HepG2 (cell line): ENCODE measurements at regions not wholly inside any gene's neighbourhood (a gene's known extent, or its start where the extent isn't known, plus 50 kb on each side); places are given as distances from the start of the nearest gene placed in this dataset.
A peak's percentile ranks its signal among the peaks of the same experiment; 100 is the strongest.

Experiments used
- ATAC-seq: fragments of 200-7000 bp; cut with Tn5 transposase; 3 replicates; pipeline ENCODE4 v1.9.1; 2020; ENCODE audit warnings: mild to moderate bottlenecking, moderate library complexity
- BruUV-seq: library from RNA; stranded (reverse); fragments of 400-500 nt; replicated peaks from 2 replicates; lab custom pipeline; 2021; lab: Mats Ljungman, UMichigan
- CTCF ChIA-PET: fragments of 300-600 bp; formaldehyde crosslinking; extraction: SDS; loops from one replicate; lab custom pipeline; 2021; ENCODE audit warnings: low total read pairs, inconsistent platforms, low intra/inter-chr PET ratio; lab: Yijun Ruan, JAX
- POLR2A ChIA-PET: fragments of 350-600 bp; sonication (Branson Sonifier 250); formaldehyde crosslinking; loops from one replicate; lab custom pipeline; 2020; ENCODE audit warnings: antibody characterized with exemption, inconsistent platforms; lab: Yijun Ruan, JAX
- DNase-seq: peaks from one replicate; pipeline ENCODE4 v3.0.0-alpha.2; 2015; ENCODE audit warnings: low spot score
- FAIRE-seq: peaks from 3 replicates; lab custom pipeline; 2011; peaks lifted over from hg19 to GRCh38; lab: Jason Lieb, UNC
- H2AFZ ChIP-seq: one replicate; pipeline ENCODE4 v1.6.1; 2011; ENCODE audit warnings: low read length, inconsistent platforms
- H3K27ac ChIP-seq: fragments of 300-600 bp; 3 replicates; pipeline ENCODE4 v1.8.0; 2011; ENCODE audit warnings: mixed run types, mild to moderate bottlenecking, mixed read lengths, low read length, inconsistent platforms; ENCODE audit not compliant: insufficient read depth; ENCODE audit errors: extremely low read length
- H3K27me3 ChIP-seq, 2 experiments: fragments of 200-600 bp in 1 of 2; 2 replicates in 1 of 2; 3 replicates in 1 of 2; pipeline versions ENCODE4 v1.6.0 to v1.8.0; 2011; ENCODE audit warnings: low read length in 2 of 2, mild to moderate bottlenecking in 2 of 2, moderate library complexity in 2 of 2, inconsistent platforms in 1 of 2; ENCODE audit not compliant: insufficient read depth in 2 of 2, control insufficient read depth in 1 of 2
- H3K36me3 ChIP-seq, 2 experiments: fragments of 200-600 bp in 1 of 2; replicated peaks in 1 of 2; 2 replicates in 1 of 2; 3 replicates in 1 of 2; pipeline versions ENCODE4 v1.5.1 to v1.8.0; 2011; ENCODE audit warnings: low read length in 2 of 2, inconsistent platforms in 1 of 2; ENCODE audit not compliant: insufficient read depth in 2 of 2, control insufficient read depth in 1 of 2
- H3K4me1 ChIP-seq: 2 replicates; pipeline ENCODE4 v1.5.1; 2012; ENCODE audit warnings: low read length, inconsistent platforms; ENCODE audit not compliant: insufficient read depth
- H3K4me2 ChIP-seq: 2 replicates; pipeline ENCODE4 v1.6.0; 2011; ENCODE audit warnings: low read depth, low read length, inconsistent platforms
- H3K4me3 ChIP-seq, 3 experiments: fragments of 200-600 bp in 1 of 3; sonication (generic), shearing (Covaris generic) in 1 of 3; replicated peaks in 1 of 3; 2 replicates each; pipeline ENCODE4 v1.5.1; 2011 to 2016; ENCODE audit warnings: low read length in 3 of 3, inconsistent platforms in 2 of 3, low read depth in 2 of 3, mild to moderate bottlenecking in 2 of 3, control low read depth in 1 of 3, mixed read lengths in 1 of 3; ENCODE audit not compliant: insufficient read depth in 1 of 3
- H3K79me2 ChIP-seq: one replicate; pipeline ENCODE4 v1.6.1; 2011; ENCODE audit warnings: low read length, inconsistent platforms; ENCODE audit not compliant: insufficient read depth
- H3K9ac ChIP-seq: 2 replicates; pipeline ENCODE4 v1.6.0; 2011; ENCODE audit warnings: mild to moderate bottlenecking, low read depth, low read length, inconsistent platforms; ENCODE audit not compliant: insufficient read depth
- H3K9me3 ChIP-seq: 2 replicates; pipeline ENCODE4 v1.5.1; 2012; ENCODE audit warnings: mild to moderate bottlenecking, low read length
- H4K20me1 ChIP-seq: 2 replicates; pipeline ENCODE4 v1.6.0; 2011; ENCODE audit warnings: inconsistent platforms, mild to moderate bottlenecking, low read length, moderate library complexity; ENCODE audit not compliant: insufficient read depth
- AKAP8 ChIP-seq: sonication (generic); formaldehyde crosslinking; IDR thresholded peaks from 2 replicates; pipeline ENCODE4 v1.5.1; 2020; ENCODE audit warnings: mild to moderate bottlenecking, missing genetic modification reagents
- ATAD3A ChIP-seq: sonication (generic); formaldehyde crosslinking; IDR thresholded peaks from 2 replicates; pipeline ENCODE4 v1.4.0; 2020; ENCODE audit warnings: missing genetic modification reagents
- BCL6 ChIP-seq: IDR thresholded peaks from 2 replicates; pipeline ENCODE4 v1.6.1; 2016; ENCODE audit warnings: missing genetic modification reagents, missing compliant biosample characterization
- HNRNPH1 ChIP-seq: fragments of 200-400 bp; formaldehyde crosslinking; optimal IDR thresholded peaks from 2 replicates; pipeline ENCODE3; 2017; ENCODE audit warnings: mild to moderate bottlenecking, low read depth, low read length
- IKZF1 ChIP-seq: fragments of 450-650 bp; IDR thresholded peaks from 2 replicates; pipeline ENCODE4 v1.7.1; 2016
- KMT2B ChIP-seq: IDR thresholded peaks from 2 replicates; pipeline ENCODE4 v1.6.1; 2016; ENCODE audit warnings: missing genetic modification reagents, missing compliant biosample characterization
- RFX5 ChIP-seq: IDR thresholded peaks from 2 replicates; pipeline ENCODE4 v1.6.1; 2011; ENCODE audit warnings: low read depth, low read length, improper control_type of control experiment
- SMAD3 ChIP-seq: sonication (generic); formaldehyde crosslinking; IDR thresholded peaks from 2 replicates; pipeline ENCODE4 v1.4.0; 2020; ENCODE audit warnings: missing genetic modification reagents
- SRF ChIP-seq: IDR thresholded peaks from 2 replicates; pipeline ENCODE4 v1.6.1; 2011; ENCODE audit warnings: mild to moderate bottlenecking, low read depth, low read length, moderate library complexity
- TMF1 ChIP-seq: sonication (generic); formaldehyde crosslinking; IDR thresholded peaks from 2 replicates; pipeline ENCODE4 v1.8.1; 2022; ENCODE audit warnings: low read depth, missing genetic modification reagents
- ZNF354B ChIP-seq: sonication (generic); formaldehyde crosslinking; IDR thresholded peaks from 2 replicates; pipeline ENCODE4 v1.8.0; 2022; ENCODE audit warnings: mild to moderate bottlenecking, missing genetic modification reagents
- ZNF552 ChIP-seq: sonication (generic); formaldehyde crosslinking; IDR thresholded peaks from 2 replicates; pipeline ENCODE4 v1.9.0; 2022; ENCODE audit warnings: missing genetic modification reagents, mild to moderate bottlenecking, borderline replicate concordance
- ZNF605 ChIP-seq: sonication (generic); formaldehyde crosslinking; IDR thresholded peaks from 2 replicates; pipeline ENCODE4 v1.8.0; 2022; ENCODE audit warnings: mild to moderate bottlenecking, missing genetic modification reagents
- ZNF816 ChIP-seq: sonication (generic); formaldehyde crosslinking; IDR thresholded peaks from 2 replicates; pipeline ENCODE4 v1.8.0; 2022; ENCODE audit warnings: missing genetic modification reagents, mild to moderate bottlenecking, borderline replicate concordance
- ZSCAN21 ChIP-seq: sonication (generic); formaldehyde crosslinking; IDR thresholded peaks from 2 replicates; pipeline ENCODE4 v1.8.0; 2022; ENCODE audit warnings: mild to moderate bottlenecking, missing genetic modification reagents, moderate library complexity, borderline replicate concordance
- WGBS: methylation state at CpG from one replicate; pipeline ENCODE4 v1.1.6; 2017; ENCODE audit warnings: low lambda C conversion rate; 5-methylcytosine and 5-hydroxymethylcytosine counted together
- in situ Hi-C: cut with HindIII; loops from 2 replicates; pipeline ENCODE4 v1.10.0; 2017; ENCODE audit warnings: low pct_unique_long_range_greater_than_20kb; ENCODE audit not compliant: extremely low pct_ligation_motif_present
- intact Hi-C: fragments of 100-400 bp; cut with micrococcal nuclease; formaldehyde crosslinking; loops from one replicate; pipeline ENCODE4 v1.10.0; 2022; ENCODE audit not compliant: unreplicated experiment
- TF ChIP-seq, protein P1 (sequence below): sonication (generic); formaldehyde crosslinking; IDR thresholded peaks from 2 replicates; pipeline ENCODE4 v1.4.0; 2020; ENCODE audit warnings: missing genetic modification reagents, mild to moderate bottlenecking, borderline replicate concordance
- TF ChIP-seq, protein P2 (sequence below): sonication (generic); formaldehyde crosslinking; IDR thresholded peaks from 2 replicates; pipeline ENCODE4 v1.9.0; 2021; ENCODE audit warnings: missing genetic modification reagents, mild to moderate bottlenecking, borderline replicate concordance
- TF ChIP-seq, protein P3 (sequence below): sonication (generic); formaldehyde crosslinking; IDR thresholded peaks from 2 replicates; pipeline ENCODE4 v1.8.0; 2023; ENCODE audit warnings: mild to moderate bottlenecking, missing genetic modification reagents
- TF ChIP-seq, protein P4 (sequence below): sonication (generic); formaldehyde crosslinking; IDR thresholded peaks from 2 replicates; pipeline ENCODE4 v1.8.0; 2022; ENCODE audit warnings: mild to moderate bottlenecking, missing genetic modification reagents, moderate library complexity

DNA sequence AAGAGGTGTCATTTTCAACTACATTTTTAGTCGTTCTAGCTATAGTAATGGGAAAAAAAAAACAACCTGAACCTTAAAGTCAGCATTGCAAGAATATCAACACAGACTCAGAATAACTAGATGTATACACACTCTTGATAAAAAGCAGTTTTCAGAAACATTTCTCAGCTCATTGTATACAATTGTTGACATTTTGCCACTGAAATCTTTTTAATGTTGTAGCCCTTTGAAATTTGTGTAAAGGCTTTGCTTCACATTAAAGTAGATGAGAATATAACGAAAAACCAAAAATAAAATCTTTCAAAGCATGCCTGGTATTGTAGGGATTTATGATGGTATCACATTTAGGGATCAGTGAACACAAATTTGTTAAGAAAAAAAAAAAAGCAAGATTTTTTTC lies 87.2 kb upstream of the SLC10A2 start (continued):
- TF ChIP-seq, protein P1, sequence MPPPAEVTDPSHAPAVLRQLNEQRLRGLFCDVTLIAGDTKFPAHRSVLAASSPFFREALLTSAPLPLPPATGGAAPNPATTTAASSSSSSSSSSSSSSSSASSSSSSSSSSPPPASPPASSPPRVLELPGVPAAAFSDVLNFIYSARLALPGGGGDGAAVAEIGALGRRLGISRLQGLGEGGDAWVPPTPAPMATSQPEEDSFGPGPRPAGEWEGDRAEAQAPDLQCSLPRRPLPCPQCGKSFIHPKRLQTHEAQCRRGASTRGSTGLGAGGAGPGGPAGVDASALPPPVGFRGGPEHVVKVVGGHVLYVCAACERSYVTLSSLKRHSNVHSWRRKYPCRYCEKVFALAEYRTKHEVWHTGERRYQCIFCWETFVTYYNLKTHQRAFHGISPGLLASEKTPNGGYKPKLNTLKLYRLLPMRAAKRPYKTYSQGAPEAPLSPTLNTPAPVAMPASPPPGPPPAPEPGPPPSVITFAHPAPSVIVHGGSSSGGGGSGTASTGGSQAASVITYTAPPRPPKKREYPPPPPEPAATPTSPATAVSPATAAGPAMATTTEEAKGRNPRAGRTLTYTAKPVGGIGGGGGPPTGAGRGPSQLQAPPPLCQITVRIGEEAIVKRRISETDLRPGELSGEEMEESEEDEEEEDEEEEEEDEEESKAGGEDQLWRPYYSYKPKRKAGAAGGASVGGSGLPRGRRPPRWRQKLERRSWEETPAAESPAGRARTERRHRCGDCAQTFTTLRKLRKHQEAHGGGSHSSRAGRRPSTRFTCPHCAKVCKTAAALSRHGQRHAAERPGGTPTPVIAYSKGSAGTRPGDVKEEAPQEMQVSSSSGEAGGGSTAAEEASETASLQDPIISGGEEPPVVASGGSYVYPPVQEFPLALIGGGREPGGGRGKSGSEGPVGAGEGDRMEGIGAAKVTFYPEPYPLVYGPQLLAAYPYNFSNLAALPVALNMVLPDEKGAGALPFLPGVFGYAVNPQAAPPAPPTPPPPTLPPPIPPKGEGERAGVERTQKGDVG (CRISPR knock-in tag): no peak
- TF ChIP-seq KMT2B: no peak
- TF ChIP-seq, protein P2, sequence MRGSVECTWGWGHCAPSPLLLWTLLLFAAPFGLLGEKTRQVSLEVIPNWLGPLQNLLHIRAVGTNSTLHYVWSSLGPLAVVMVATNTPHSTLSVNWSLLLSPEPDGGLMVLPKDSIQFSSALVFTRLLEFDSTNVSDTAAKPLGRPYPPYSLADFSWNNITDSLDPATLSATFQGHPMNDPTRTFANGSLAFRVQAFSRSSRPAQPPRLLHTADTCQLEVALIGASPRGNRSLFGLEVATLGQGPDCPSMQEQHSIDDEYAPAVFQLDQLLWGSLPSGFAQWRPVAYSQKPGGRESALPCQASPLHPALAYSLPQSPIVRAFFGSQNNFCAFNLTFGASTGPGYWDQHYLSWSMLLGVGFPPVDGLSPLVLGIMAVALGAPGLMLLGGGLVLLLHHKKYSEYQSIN (CRISPR knock-in tag): no peak
- no peak for TF ChIP-seq IKZF1
- TF ChIP-seq ZSCAN21: no peak
- TF ChIP-seq ZNF354B (CRISPR knock-in tag): no peak
- TF ChIP-seq ATAD3A (CRISPR knock-in tag): no peak
- no peak for TF ChIP-seq TMF1 (CRISPR knock-in tag)
- TF ChIP-seq SRF: no peak

DNA sequence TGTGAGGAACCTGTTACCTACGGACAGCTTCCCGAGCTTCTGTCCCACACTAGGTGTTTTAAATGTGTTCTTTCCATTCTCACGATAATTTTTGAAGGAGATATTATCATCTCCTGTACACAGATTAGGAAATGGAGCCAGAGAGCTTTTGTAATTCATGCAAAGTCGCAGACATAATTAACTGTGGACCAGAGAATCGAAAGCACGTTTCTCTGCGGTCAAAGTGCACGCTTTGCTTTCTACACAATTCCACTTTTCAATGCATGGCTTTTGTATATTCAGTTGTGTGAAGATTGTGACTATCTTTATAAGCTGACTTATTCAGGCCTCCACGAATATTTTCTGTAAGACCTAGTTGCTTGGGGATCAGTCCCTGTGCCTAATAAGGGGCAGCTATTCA lies 81.7 kb upstream of the SLC10A2 start:
- H3K79me2 ChIP-seq: no peaks in the 10 kb centered on the region
- peak overlapping the region; percentile 97 for H2AFZ ChIP-seq
- no TSS peak for BruUV-seq
- no peak overlapping the region for H3K27ac ChIP-seq
- intact Hi-C loops (no loop called here), in situ Hi-C loops (loop anchor here (25.0 kb wide), 1 partner anchor 236 kb away; no protein-coding TSS in a partner anchor)
- POLR2A ChIA-PET: no interaction called here
- H4K20me1 ChIP-seq: no peaks in the 10 kb centered on the region
- DNase-seq (no peak), ATAC-seq (no peak; the same call in 2 of the 3 replicates), FAIRE-seq (no peak)
- H3K4me3 ChIP-seq: 0 out of 6 replicates have a peak overlapping the region, but pooled peaks of 1 of the 3 experiments have one; percentile 26
- WGBS: 3% methylated on average over 9 of the region's 9 CpGs
- peak overlapping the region; percentile 64; the same call in 1 of the 2 replicates for H3K4me2 ChIP-seq
- no peaks in the 10 kb centered on the region for H3K27me3 ChIP-seq
- TF ChIP-seq ZNF605: no peak
- no peak for TF ChIP-seq RFX5
- no peak for TF ChIP-seq ZNF552 (CRISPR knock-in tag)
- TF ChIP-seq SMAD3 (CRISPR knock-in tag): no peak
- TF ChIP-seq, protein P3, sequence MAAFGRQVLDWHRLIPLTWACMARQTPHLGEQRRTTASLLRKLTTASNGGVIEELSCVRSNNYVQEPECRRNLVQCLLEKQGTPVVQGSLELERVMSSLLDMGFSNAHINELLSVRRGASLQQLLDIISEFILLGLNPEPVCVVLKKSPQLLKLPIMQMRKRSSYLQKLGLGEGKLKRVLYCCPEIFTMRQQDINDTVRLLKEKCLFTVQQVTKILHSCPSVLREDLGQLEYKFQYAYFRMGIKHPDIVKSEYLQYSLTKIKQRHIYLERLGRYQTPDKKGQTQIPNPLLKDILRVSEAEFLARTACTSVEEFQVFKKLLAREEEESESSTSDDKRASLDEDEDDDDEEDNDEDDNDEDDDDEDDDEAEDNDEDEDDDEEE: no peak
- no peak for TF ChIP-seq BCL6 (CRISPR knock-in tag)
- TF ChIP-seq HNRNPH1: no peak
- no peak for TF ChIP-seq ZNF816 (CRISPR knock-in tag)
- TF ChIP-seq, protein P4, sequence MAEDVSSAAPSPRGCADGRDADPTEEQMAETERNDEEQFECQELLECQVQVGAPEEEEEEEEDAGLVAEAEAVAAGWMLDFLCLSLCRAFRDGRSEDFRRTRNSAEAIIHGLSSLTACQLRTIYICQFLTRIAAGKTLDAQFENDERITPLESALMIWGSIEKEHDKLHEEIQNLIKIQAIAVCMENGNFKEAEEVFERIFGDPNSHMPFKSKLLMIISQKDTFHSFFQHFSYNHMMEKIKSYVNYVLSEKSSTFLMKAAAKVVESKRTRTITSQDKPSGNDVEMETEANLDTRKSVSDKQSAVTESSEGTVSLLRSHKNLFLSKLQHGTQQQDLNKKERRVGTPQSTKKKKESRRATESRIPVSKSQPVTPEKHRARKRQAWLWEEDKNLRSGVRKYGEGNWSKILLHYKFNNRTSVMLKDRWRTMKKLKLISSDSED (CRISPR knock-in tag): no peak
- TF ChIP-seq AKAP8 (CRISPR knock-in tag): no peak
- H3K4me1 ChIP-seq: no peaks in the 10 kb centered on the region
- H3K9ac ChIP-seq: no peak overlapping the region
- no peaks in the 10 kb centered on the region for H3K9me3 ChIP-seq
- H3K36me3 ChIP-seq: no peaks in the 10 kb centered on the region
- CTCF ChIA-PET: no interaction called here
